ENCODE measurements at regions not wholly inside any gene's neighbourhood (a gene's known extent, or its start where the extent isn't known, plus 50 kb on each side); places are given as distances from the start of the nearest gene placed in this dataset.
A peak's percentile ranks its signal among the peaks of the same experiment; 100 is the strongest.

DNA sequence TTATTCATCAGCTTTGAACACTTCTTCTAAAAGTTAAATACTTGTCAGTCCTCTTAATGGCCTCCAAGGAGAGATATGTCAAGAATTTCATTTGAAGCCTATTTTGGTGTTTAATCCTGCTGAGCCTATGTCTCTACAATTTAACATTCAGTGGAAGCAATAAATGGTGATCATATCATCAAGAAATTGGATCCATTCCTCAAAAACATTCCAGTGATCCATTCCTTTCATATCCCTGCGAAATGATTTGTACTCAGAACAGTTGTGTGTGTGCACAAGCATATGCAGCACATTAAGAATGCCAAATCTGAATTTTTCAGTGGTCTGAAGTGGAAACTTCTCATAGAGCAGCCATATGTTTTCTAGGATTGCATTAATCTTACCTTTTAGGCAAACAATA is 373.7 kb upstream of the SYT1 start:
- Histone ChIP-seq H3K4me1 (no peaks in the 10 kb centered on the region), H3K27me3 (no peaks in the 10 kb centered on the region), H3K36me3 (no peaks in the 10 kb centered on the region), H3K27ac (no peak overlapping the region), H3K4me3 (replicated peaks in 1 of 3) (no peak overlapping the region), H3K9me3 (no peaks in the 10 kb centered on the region)
- TF ChIP-seq POLR2A (IDR thresholded peaks at IDR 0.05): no peak
- TF ChIP-seq, protein P1, sequence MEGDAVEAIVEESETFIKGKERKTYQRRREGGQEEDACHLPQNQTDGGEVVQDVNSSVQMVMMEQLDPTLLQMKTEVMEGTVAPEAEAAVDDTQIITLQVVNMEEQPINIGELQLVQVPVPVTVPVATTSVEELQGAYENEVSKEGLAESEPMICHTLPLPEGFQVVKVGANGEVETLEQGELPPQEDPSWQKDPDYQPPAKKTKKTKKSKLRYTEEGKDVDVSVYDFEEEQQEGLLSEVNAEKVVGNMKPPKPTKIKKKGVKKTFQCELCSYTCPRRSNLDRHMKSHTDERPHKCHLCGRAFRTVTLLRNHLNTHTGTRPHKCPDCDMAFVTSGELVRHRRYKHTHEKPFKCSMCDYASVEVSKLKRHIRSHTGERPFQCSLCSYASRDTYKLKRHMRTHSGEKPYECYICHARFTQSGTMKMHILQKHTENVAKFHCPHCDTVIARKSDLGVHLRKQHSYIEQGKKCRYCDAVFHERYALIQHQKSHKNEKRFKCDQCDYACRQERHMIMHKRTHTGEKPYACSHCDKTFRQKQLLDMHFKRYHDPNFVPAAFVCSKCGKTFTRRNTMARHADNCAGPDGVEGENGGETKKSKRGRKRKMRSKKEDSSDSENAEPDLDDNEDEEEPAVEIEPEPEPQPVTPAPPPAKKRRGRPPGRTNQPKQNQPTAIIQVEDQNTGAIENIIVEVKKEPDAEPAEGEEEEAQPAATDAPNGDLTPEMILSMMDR (IDR thresholded peaks at IDR 0.05): no peak
- DNase-seq: no peak
- intact Hi-C loops (cut with DNase I): no loop called here
- 72 to 87% methylated on average over 1 of the region's 1 CpG for WGBS, 2 donors

DNA sequence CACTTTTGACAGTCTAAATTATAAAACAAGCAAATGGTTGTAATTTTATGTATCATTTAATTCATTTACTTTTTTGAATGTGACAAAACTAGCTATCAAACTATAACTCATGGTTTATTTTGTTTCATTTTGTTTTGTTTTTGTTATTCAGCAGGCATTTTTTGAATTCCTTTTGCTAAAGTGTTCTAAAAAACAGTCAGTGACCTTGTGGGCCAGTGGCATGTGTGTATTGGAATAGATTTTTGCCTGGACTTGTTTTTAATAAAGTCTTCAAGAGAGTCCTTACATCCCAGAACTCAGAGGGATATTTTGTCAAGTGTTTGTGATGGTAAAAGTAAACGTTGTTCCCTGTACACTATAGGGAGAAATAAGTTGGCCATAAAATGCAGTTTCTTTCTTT is 369.7 kb upstream of the SYT1 start:
- Histone ChIP-seq H3K36me3 (no peaks in the 10 kb centered on the region), H3K27me3 (no peaks in the 10 kb centered on the region), H3K4me3 (replicated peaks in 1 of 3) (no peak overlapping the region), H3K4me1 (no peaks in the 10 kb centered on the region), H3K9me3 (no peaks in the 10 kb centered on the region), H3K27ac (peak overlapping the region; percentile 9 to 49 (median 12))
- peak in 1 of 2 donors; percentile 18 for DNase-seq
- intact Hi-C loops (cut with DNase I): no loop called here
- 17 to 26% methylated on average over 1 of the region's 1 CpG for WGBS, 2 donors
- no peak for TF ChIP-seq POLR2A (IDR thresholded peaks at IDR 0.05)
- TF ChIP-seq, protein P1 (IDR thresholded peaks at IDR 0.05): no peak

DNA sequence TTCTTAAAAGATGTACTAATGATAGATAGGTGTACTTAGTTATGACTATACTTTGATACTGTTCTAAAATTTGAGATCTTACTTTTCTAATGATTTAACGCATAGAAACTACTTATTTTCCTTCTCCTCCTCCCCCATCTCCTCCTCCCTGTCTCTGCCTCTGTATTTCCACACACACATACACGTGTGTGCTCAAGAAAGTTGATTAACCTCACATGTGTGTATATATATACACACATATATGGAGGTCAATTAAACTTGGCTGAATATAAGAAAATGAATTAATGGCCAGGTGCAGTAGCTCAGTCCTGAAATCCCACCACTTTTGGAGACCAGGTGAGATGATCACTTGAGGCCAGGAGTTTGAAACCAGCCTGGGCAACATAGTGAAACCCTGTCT is 362.7 kb upstream of the SYT1 start:
- Histone ChIP-seq H3K9me3 (no peaks in the 10 kb centered on the region), H3K4me3 (replicated peaks in 1 of 3) (no peak overlapping the region), H3K4me1 (no peaks in the 10 kb centered on the region), H3K27me3 (no peaks in the 10 kb centered on the region), H3K27ac (no peak overlapping the region), H3K36me3 (no peaks in the 10 kb centered on the region)
- intact Hi-C loops (cut with DNase I): no loop called here
- WGBS, 2 donors: 86 to 88% methylated on average over 2 of the region's 2 CpGs
- no peak for DNase-seq
- TF ChIP-seq POLR2A (IDR thresholded peaks at IDR 0.05): no peak
- TF ChIP-seq, protein P1 (IDR thresholded peaks at IDR 0.05): no peak

DNA sequence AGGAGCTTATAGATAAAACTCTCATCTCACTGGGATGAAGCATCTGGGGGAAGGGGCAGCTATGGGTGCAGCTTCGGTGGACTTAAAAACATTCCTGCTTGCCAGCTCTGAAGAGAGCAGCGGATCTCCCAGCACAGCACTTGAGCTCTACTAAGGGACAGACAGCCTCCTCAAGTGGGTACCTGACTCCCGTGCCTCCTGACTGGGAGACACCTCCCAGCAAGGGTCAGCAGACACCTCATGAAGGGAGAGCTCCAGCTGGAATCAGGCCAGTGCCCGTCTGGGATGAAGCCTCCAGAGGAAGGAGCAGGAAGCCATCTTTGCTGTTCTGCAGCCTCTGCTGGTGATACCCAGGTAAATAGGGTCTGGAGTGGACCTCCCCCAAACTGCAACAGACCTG is 345.2 kb upstream of the SYT1 start:
- Histone ChIP-seq H3K36me3 (no peaks in the 10 kb centered on the region), H3K27me3 (no peaks in the 10 kb centered on the region), H3K9me3 (no peaks in the 10 kb centered on the region), H3K4me3 (replicated peaks in 1 of 3) (no peak overlapping the region), H3K27ac (no peak overlapping the region), H3K4me1 (no peaks in the 10 kb centered on the region)
- WGBS, 2 donors: 53 to 80% methylated on average over 1 to 4 of the region's 4 CpGs
- TF ChIP-seq, protein P1 (IDR thresholded peaks at IDR 0.05): no peak
- TF ChIP-seq POLR2A (IDR thresholded peaks at IDR 0.05): no peak
- intact Hi-C loops (cut with DNase I): no loop called here
- DNase-seq: no peak

DNA sequence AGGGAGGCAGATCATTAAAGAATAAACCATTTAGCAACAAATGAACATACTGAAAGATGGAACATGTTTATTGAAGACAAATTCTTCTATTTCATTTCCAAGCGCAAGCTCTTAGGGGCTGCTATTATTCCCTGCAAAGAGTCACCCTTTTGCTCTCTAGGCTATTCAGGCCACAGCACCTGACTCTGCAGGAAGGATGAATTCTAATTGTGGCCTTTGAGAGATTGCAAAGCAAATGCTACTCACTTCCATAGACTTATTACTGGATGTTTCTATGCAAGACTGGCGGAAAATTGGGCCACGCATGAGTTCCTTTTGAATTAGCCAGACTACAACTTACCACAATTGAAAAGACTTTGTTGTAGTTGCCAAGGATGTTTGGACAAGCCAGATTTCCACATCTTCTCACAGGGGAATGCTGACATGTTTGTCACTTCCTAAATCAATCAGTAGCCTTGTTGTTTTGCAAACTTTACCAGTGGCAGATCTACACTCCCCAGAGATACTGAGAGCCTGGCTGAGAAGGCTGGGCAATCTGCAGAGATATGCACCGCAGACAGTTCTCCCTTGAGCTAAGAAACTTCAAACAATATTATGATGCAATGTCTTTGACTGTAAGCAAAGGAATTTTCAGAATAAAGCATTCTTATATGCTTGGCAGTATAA is 334.3 kb upstream of the SYT1 start:
- Histone ChIP-seq H3K4me1 (no peaks in the 10 kb centered on the region), H3K27ac (no peak overlapping the region), H3K36me3 (no peaks in the 10 kb centered on the region), H3K9me3 (no peaks in the 10 kb centered on the region), H3K4me3 (replicated peaks in 1 of 3) (no peak overlapping the region), H3K27me3 (no peaks in the 10 kb centered on the region)
- WGBS, 2 donors: 39 to 44% methylated on average over 4 of the region's 4 CpGs
- no peak for TF ChIP-seq POLR2A (IDR thresholded peaks at IDR 0.05)
- TF ChIP-seq, protein P1 (IDR thresholded peaks at IDR 0.05): no peak
- intact Hi-C loops (cut with DNase I): no loop called here
- DNase-seq: peak; percentile 2 to 3

All from thyroid gland (tissue), 4 donors.